Prostate gland (tissue), 2 donors: ENCODE measurements at regions not wholly inside any gene's neighbourhood (a gene's known extent, or its start where the extent isn't known, plus 50 kb on each side); places are given as distances from the start of the nearest gene placed in this dataset.

Experiments
- CTCF ChIP-seq, 4 experiments: fragments of 200-600 bp in 2 of 4; fragments of 450-650 bp in 2 of 4; sonication (generic) in 2 of 4; IDR thresholded peaks; 1 replicate in 3 of 4; 2 replicates in 1 of 4; pipeline ENCODE4 v1.5.1; 2016 to 2019; ENCODE audit warnings: antibody characterized with exemption in 4 of 4, mild to moderate bottlenecking in 2 of 4, moderate library complexity in 2 of 4
- POLR2A ChIP-seq: fragments of 450-650 bp; IDR thresholded peaks from one replicate; pipeline ENCODE4 v1.6.1; 2016; ENCODE audit warnings: antibody characterized with exemption, mild to moderate bottlenecking
- POLR2AphosphoS5 ChIP-seq: sonication (generic); formaldehyde crosslinking; IDR thresholded peaks from one replicate; pipeline ENCODE4 v1.6.1; 2017; ENCODE audit warnings: antibody characterized with exemption

- TF ChIP-seq POLR2A = no peak
- TF ChIP-seq CTCF (IDR thresholded peaks at IDR 0.05) = no peak
- no peak for TF ChIP-seq POLR2AphosphoS5
These were observed 189.4 kb downstream of the MATN1 start for GRCh38 chr1:30533796-30534550.
